ENCODE measurements at regions not wholly inside any gene's neighbourhood (a gene's known extent, or its start where the extent isn't known, plus 50 kb on each side); places are given as distances from the start of the nearest gene placed in this dataset.

DNA sequence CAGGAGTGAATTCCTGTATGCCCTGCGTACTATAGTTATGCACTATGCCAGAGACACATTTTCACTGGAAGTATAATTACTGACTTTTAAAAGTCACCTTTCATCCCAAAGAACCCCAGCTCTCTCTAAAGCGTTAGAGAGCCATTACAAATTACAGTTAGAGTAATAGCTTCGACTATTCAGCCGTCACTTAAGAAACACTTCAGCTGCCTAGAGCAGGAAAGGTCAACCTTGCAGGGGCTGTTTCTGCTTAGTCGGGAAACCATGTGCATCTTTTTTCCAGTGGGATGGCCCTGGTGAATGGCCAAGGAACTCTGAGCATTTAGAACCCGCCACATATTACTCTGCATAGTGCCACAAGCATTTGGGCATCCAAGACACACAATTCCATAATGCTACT is 235.9 kb downstream of the ARRDC4 start:
- DNase-seq (ENCODE audit: low spot score) = no peak

DNA sequence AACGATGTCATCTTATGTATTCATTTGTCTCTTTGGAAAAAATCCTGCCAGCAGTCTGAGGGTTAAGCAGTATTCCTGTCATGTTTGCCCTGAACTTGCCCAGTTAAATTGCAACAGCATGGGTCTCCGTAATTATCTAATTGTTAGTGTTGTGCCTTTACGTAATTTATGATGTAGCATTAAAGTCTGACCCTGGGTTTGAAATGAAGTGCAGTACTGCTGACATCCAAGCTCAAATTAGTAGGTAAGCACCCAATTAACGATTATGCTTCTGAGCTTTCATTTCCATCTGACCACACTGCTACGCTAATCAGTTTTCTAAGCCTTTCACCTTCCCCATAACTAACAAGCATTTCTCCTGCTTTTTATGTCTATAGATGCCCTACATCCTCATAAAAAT is 241.8 kb downstream of the ARRDC4 start:
- DNase-seq (ENCODE audit: low spot score) = no peak

DNA sequence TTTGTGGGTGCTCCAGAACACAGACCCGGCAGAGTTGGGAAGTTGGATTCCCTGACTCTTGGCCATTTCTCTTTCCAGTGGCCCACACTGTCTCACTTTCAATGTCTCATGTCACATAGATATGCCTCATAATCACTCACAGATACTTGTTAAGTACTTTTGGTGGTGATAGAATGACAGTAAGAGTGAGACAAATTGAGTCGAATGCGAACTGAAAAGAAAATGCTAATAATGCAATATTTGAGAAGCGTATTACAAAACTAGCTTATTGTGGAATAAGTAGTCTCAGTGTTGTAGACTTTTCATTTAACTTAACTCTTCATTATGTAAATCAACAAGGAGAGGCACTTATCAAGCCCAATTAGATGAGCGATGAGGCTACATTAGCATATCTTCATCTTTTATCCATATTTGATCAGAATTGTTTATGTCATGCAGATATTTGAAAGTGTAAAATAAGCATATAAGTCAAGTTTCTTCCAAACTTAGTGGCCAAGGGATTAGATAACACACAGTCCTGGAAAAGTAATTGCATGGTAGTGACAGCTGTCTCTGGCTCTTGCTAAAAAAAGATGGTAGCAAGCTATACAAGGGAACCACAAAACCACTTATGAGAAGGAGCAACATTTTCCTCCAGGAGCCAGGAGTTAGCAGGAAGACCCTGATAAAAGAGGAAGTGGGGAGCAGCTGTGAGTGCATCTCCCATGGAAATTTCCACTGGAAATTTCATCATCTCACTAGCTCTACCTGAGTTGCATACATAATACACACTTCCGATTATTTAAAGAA is 243.6 kb downstream of the ARRDC4 start:
- DNase-seq (ENCODE audit: low spot score) = no peak

DNA sequence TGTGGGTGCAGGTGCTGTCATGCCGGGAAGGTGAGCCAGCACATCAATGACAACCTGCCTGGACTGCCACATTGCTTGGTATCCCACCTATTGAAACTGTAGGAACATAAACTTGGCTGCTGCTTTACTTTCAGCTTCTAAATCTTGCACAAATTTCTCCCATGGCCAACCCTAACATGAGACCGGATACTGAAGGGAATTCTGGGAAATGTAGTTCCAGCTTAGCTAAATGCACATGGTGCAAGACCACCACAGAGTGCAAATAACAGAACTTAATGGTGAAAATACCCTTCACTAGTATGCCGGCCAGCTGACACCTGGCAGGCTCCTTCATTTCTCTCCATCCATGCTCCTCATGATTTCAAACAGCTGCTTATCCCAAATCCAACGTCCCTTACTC is 247.4 kb downstream of the ARRDC4 start:
- DNase-seq (ENCODE audit: low spot score) = no peak

DNA sequence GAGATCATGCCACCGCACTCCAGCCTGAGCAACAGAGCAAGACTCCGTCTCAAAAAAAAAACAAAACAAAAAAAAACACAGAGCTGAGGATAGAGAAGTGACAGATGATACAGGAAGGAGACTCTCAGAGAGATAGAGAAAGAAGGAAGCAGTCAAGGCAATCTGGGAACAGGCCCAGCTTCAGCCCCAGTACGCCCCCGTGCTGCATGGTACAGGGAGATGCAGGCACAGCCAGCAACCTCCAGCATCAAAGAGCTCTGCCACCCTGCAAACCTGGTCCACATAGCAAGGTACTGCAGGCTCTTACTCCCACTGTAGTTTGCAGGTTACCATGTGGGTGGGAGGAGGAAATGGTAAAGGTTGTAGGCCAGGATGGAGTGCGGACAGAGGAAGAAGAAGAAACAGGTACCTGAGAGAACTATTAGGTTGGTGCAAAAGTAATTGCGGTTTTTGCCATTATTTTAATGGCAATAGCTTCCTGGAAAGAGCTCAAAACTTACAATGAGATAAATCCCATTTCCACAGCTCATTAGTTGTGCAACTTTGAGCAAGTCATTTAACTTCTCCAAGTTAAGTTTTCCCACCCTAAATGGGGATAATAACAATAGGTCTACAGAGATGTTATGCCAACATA is 253.0 kb downstream of the ARRDC4 start:
- no peak for DNase-seq (ENCODE audit: low spot score)

DNA sequence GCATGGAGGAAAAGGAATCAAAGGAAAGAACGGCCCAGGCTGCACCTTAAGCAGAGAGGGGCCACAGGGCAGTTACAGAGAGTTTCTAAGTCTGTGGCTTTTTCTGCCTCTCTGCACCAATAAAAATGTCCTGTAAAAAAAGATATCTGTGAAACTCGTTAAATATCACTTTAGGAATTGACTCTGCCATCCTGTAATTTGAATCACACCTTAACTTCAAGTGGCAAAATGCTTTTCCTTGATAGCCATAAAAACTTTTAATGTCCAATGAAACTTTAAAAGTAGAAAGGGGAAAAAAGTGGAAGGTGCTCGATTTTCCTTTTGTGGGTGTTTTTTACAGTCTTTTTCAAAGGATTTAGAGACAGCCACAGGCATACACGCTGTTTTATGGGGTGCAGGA is 255.7 kb downstream of the ARRDC4 start:
- DNase-seq (ENCODE audit: low spot score) = no peak

DNA sequence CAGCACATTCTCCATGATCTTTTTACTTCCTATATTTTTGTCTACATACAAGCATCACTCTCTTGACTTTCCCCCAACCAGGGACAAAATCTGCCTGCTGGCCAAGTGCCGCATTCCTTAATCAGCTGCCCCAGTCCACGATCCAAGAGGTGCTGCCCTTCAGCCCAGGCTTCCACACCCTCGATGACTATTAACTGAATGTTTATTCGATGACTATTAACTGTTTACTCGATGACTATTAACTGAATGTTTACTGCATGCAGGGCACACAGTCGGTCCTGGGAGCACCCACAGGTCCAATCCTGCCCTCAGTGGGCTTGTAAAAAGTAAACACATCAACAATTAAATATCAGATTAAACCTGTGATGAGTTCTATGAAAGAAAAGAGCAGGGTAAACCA is 256.9 kb downstream of the ARRDC4 start:
- no peak for DNase-seq (ENCODE audit: low spot score)

DNA sequence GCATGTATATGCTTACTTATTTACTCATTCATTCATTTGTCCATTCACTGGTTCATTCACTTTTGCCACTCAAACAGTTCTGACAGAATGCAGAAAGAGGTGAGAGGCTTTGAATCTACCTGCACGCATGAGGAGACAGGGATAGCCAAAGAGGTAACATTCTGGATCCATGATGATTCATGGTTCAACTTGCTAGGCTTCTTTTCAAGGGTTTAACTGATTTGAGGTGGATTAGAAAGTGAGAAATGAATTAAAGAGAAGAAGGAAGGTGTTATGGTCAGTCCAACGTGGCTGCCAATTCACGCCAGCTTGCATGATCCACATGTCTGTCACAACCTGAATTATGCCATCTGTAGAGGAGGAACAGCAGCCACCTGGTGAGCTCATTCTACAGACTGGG is 260.6 kb downstream of the ARRDC4 start:
- DNase-seq (ENCODE audit: low spot score) = no peak

DNA sequence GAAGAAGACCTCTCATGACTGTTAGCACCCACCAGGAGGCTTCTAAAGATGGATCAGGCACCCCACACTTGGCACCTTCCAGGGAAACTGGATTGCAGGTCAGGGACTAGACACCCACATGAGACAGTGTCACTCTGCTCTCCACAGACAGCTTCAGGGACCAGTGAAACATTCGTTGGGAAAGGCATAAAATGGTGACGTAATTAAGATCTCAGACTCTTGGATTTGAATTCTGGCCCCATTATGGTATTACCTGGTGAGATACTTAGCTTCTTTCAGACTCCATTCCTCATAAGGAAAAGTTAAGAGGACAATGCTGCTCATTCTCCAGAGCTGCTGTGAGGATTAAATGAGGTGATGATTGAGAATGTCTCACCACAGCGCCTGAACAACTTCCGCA is 261.1 kb downstream of the ARRDC4 start:
- DNase-seq (ENCODE audit: low spot score) = no peak

DNA sequence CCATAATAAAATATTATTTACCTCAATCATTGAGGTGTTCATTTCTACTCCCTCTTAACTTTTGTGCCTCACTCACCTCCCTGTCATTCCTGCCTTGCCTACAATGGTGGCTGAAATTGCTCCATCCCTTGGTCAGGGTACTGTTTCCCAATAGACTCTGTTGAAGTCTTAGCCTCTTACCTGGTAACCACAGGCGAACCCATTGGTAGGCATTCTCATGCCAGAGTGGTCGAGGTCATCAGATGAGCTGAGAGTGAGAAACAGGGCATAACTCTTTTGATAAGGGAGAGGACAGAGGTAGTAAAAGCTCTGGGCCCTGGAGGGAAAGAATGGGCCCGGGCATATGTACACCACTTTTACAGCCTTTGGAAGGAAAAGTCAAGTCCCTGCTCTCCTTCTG is 265.6 kb downstream of the ARRDC4 start:
- DNase-seq (ENCODE audit: low spot score) = no peak

DNA sequence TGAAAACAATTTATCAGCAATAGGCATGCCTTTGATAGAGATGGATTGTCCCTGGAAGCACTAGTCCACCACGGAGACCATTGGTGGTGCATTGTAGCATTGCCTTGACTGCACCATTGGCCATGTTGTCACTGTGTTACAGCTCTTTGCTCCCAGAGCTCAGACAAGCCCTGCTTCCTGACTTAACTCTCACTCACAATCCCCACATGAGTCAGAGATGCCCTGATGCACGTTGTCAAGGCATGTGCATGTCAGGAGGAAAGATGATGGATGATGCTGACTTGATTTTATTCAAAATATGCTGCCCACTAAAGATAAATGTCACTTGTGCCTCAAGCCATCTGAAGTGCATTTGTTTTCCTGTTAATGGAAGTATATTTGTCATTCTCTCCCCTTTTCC is 266.1 kb downstream of the ARRDC4 start:
- no peak for DNase-seq (ENCODE audit: low spot score)

DNA sequence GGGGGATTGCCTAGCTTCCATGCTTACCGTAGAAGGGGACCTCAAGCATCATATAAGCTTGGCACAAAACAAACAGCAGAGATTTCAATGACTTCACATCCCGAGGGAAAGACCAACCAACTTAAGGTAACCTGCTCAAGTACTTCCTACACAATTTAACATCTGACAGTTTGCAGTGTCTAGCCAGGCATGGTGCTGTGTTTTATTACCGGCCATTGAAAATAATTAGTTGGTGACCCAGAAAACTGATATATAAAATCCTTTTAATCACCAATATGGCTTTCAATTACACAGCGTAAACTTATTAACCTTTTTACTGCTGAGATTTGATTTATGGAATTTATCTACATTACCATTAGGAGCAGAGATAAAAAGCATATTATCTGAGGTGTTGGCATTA is 268.3 kb downstream of the ARRDC4 start:
- no peak for DNase-seq (ENCODE audit: low spot score)

DNA sequence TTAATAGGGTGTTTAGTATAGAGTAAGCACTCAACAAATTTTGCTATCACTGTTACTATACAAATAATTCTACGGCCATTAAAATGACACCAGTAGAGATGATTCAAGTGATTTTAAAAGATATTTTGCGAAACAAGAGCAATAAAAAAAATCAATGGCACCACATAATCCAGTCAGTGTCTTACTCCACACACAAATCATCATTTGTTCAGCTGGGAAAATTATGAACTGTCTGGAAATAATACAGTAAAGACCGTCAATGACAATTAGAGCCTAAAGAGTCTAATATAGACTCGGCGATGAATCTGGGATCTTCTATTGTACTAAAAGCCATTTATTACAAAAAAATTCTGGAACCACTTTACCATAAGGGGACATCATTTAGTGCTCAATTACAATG is 270.5 kb downstream of the ARRDC4 start:
- no peak for DNase-seq (ENCODE audit: low spot score)

DNA sequence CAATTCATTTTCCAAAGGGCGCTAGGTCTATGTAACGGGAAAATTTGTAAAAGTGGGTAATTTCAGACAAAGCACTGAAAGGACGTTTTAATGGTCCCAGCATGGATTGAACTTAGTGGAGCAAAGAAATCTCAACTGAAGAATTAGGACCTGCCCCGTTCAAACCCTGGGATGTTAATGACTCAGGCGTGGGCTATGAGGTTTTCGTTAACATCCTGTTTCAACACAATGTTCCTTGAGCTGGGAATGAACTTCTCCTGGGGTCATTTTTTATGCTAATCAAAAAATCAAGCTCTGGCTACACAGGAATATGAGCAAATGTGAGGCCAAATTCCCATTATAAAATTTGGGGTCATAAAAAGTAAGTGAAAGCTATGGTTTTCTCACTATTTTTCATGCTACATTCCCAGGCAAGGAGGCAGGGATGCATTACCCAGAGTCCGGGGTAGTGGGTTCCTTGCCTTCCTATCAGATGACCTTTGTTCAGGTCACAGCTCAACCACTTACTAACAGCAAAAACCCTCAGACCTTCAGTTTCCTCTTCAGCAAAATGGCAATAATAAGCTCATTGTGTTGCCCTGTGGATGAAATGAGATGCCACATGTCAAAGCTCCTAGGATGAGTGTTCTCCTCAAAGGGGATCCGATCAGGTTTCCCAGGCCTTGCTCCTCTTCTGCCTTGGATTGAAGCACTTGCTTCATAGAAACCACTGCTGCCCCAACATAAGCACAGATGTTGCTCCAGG is 271.4 kb downstream of the ARRDC4 start:
- no peak for DNase-seq (ENCODE audit: low spot score)

DNA sequence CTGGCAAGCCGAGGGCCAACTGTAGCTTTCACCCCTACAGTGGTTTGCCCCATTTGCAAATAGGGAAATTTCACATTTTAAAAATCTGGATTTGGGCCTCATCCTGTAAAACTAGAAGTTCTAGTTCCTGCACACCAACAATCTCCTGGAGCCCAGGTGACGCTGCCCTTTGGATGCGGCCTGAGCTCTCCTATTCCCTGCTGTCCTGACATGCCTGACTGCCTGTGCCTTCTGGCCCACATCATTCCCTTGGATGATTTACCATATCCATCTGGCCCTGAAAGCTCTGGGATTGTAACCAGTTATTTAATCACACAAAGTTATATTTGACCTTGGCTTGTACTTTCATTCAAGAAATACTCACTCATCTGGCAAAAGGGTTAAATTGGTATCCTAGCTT is 272.3 kb downstream of the ARRDC4 start:
- DNase-seq (ENCODE audit: low spot score) = no peak

DNA sequence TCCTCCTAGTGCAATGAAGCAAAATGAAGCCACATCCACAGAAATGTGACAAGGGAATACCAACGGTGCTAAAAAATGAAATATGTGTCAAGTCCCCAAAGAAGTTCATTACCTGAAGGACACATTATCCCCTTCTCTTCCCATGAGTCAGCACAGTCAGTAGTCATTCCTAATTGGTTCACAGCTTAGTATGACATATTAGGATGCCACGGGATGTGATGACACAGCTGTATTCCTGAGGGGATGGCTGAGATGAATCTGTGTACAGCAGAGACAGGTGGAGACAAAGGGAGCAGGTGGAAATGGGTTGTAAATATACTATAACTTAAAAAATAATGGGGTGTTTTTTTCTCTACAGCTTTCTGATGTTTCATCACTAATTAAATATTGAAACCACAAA is 273.4 kb downstream of the ARRDC4 start:
- DNase-seq (ENCODE audit: low spot score) = no peak

DNA sequence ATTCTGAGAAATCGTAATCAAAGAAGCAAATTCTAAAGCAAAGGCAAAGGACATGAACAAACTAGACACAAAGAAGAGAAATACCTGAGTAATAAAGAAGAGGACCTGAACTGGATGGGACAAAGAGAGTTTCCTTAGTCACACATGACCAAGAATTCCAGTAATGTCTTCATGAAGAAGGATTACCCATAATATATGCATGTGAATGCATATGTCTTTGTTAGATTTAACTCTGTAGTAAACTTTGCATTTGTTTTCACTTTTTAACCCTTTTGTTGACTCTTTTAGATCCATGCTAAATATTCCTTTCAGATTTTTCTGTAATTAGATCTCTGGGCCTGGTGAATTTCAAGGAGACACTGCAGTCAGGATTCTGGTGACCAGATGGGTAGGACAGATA is 279.8 kb downstream of the ARRDC4 start:
- no peak for DNase-seq (ENCODE audit: low spot score)

DNA sequence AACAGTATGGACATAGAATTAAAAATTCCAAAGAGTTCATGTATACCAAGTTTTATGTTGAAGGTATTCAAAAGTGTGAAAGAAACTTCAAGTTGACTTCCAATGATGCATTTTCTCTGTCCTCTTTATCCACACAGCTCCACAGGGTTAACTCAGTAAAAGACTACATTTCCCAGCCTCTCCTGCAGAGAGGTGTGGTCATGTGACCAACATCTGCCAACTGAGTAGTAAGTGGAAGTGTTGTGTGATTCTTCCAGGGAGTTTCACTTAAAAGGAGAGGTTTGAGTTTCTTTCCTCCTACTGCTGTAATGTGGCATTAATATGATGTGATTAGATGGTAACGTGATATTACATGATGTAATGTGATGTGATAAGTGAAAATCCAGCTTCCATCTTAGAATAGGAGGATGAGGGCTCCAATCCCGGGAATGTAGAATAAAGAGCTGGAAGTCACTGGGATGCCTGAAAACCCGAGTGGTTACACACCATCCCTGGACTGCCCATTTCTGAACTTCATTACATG is 280.6 kb downstream of the ARRDC4 start:
- DNase-seq (ENCODE audit: low spot score) = no peak

DNA sequence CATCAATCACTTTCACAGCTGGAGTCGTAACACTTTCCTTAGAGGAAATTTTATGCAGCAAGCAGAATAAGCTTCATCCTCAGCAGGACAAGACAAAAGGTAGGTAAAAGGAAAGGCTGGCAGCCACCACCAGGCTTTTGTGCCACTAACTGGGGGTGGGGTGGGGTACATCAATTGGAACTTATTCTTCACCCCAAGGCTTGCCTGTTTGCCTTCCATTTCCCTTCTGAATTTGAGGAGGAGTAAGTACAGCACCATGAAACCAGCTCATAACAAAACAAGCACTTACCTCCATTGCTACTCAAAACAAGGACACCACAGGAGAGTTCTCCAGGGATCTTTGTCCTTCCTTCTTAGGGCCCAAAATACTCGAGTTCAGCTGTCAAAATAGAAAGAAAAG is 296.8 kb downstream of the ARRDC4 start:
- no peak for DNase-seq (ENCODE audit: low spot score)

DNA sequence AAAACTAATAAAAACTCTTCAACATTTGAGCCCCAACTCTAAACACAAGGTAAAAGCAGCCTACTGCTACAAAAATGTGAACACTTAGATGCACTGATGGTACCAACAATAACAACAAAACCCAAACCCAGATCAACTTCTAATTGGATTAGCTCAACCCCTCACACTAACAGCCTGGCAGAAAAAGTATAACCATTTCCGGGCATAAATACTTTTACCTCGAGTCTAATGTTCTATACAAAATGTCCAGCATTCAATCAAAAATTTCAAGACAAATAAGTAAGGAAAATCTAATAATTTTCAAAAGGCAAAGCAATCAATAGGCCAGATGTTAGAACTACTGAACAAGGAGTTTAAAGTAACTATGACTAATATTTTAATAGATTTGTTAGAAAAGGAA is 303.3 kb downstream of the ARRDC4 start:
- no peak for DNase-seq (ENCODE audit: low spot score)

DNA sequence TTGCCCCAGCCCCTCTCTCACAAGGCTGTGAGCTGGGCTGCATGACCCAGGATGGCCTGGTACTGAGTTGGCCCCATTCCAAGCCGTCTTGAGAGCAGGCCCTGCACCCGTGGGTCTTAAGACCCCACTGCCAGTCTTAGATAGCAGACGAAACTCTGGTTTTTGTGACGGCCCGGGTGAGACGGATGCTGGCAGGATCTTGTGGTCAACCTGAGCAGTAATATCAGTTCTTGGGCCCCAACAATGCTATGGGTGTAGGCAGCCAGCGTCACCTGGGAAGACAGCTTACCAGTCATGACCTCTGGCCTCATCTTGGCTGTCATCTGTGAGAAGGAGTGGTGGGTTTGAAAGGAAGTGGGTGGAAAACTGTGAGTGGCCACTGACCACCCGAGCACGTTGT is 305.8 kb downstream of the ARRDC4 start:
- no peak for DNase-seq (ENCODE audit: low spot score)

DNA sequence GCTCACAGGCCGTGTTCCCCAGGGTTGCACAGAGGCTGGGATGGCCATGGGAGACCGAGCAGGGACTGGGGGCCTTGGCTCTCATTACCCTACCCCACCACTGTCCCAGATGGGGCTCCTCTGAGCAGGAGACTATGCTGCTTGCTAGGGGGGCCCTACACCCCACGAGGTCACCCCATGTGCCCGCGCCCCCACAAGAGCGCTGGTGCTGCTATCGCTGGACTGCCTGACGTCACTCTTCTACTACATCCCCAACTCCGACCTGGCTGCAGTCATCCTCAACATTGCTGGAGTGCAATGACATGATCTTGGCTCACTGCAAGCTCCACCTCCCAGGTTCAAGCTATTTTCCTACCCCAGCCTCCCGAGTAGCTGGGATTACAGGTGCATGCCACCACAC is 307.7 kb downstream of the ARRDC4 start:
- DNase-seq (ENCODE audit: low spot score) = no peak

DNA sequence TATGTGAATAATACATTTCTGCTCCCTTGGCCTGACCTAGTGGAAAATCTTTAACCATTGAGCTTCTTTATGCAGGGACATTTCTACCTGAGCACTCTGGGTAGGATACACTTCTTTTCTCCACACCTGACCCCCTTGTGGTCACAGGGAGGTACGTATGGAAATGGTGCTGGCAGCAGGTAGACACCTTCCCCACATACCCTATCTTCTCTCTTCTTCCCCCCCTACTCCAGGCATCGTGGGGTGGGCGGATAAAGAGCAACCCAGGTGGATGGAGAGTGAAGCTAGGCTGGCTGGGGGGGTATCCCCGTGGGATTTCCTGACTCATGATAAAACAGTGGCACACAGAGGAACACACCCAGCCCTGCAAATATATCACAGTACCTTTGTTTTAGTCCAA is 312.1 kb downstream of the ARRDC4 start:
- DNase-seq (ENCODE audit: low spot score) = no peak
